SW480 (cell line): ENCODE measurements at regions not wholly inside any gene's neighbourhood (a gene's known extent, or its start where the extent isn't known, plus 50 kb on each side); places are given as distances from the start of the nearest gene placed in this dataset.

ENCODE experiments used
- DNase-seq: peaks from one replicate; pipeline ENCODE4 v3.0.0-alpha.2; 2016; ENCODE audit warnings: low spot score

- no peak for DNase-seq
Observed at GRCh38 chr3:180092889-180093288, 56.2 kb upstream of the PEX5L start.

DNA sequence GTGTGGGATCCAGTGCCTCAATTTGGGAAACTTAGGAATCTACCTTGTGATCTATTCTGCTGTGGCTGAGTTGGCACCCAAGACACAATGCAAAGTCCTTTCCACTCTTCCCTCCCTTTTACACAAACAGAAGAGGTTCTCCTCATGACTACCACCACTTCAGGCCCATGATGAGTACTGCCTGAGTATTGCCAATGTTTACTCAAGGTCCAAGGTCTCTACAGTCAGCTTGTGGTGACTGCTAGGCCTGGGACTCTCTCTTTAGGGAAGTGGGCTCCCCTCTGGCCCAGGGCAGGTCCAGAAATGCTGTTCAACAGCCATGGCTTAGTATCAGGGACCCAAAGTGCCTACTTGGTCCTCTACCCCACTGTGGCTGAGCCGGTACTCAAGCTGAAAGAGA lies 56.8 kb upstream of the PEX5L start:
- DNase-seq, result no peak

GRCh38 chr3:180097626-180098025 lies 60.9 kb upstream of the PEX5L start:
- no peak for DNase-seq

GRCh38 chr3:180102134-180102533 lies 65.4 kb upstream of the PEX5L start:
- no peak for DNase-seq

DNA sequence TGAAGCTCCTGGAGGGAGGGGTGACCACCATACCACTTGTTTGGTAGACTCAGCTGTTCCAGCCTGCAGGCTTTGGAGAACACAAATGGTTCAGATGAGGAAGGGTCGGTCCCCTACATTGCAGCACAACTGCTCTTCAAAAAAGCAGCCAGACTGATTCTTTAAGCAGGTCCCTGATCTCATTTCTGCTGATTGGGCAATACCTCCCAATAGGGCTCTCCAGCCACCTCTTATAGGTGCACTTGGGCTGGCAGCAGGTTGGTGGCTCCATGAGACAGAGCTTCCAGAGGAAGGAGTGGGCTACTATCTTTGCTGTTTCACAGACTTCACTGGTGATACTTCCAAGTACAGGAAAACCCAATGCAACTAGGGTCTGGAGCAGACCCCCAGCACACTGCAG lies 65.9 kb upstream of the PEX5L start:
- no peak for DNase-seq

GRCh38 chr3:180116203-180116602 lies 79.5 kb upstream of the PEX5L start:
- DNase-seq, result no peak

DNA sequence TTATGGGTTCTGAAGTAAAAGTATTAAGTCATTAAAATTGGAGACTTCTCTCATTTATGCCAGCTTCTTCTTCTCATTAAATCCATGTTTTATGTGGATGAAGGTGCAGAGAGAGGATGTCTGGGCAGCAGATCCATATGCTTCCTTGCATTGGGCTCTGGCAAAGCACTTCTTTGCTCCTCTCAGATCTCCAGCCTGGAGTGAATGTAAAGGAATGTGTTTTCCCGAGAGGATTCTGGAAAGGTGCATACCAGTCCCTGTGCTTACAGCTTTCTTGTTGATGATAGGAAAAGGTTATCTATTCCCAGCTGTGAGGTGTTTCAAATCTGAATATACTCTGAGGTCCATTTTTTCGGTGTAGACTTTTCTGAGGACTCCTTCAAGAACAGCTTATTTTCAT lies 79.9 kb upstream of the PEX5L start:
- no peak for DNase-seq

GRCh38 chr3:180117381-180118163 lies 80.8 kb upstream of the PEX5L start:
- no peak for DNase-seq

GRCh38 chr3:180119567-180119966 lies 82.8 kb upstream of the PEX5L start:
- no peak for DNase-seq

- DNase-seq, result no peak
Observed at GRCh38 chr3:180123928-180124327, 87.2 kb upstream of the PEX5L start.

- no peak for DNase-seq
Observed at GRCh38 chr3:180131169-180131568, 94.4 kb upstream of the PEX5L start.

DNA sequence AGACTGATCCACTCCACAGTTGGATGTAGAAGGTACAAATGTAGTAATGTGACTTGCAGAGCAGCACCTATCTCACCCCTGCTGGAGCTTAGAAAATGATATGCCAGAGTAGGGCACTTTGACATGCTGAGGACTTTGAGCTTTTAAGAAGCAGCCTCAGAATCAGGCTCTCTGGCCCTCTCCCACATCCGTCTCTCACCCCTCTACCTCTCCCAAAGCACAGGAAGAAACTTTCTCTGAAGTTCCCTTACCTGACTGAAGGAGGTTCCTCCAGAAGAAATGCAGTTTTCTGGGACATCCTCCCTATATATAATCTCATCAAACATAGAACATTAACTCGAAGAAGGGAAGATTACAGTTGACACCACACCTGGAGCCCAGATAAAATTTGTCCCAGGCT lies 98.4 kb upstream of the PEX5L start:
- DNase-seq, result no peak

GRCh38 chr3:180138871-180139270 lies 102.1 kb upstream of the PEX5L start:
- no peak for DNase-seq

DNA sequence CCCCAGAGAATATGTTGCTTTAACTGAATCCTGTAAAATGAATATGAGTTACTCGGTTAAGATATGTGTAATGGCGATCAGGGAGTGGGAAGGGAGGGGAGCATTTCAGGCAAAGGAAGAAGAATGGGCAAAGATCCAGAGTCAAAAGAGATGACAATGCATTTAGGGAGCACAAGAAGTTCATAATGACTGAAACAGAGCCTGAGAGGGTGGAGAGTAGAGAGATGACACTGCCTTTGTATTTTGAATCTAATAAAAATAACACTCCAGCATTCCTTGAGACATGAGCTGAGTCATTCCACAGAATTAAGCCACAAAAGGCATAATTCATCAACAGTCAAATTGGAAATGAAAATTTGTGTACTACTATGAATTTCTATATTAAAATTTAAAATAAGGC lies 105.3 kb upstream of the PEX5L start:
- DNase-seq, result no peak

DNA sequence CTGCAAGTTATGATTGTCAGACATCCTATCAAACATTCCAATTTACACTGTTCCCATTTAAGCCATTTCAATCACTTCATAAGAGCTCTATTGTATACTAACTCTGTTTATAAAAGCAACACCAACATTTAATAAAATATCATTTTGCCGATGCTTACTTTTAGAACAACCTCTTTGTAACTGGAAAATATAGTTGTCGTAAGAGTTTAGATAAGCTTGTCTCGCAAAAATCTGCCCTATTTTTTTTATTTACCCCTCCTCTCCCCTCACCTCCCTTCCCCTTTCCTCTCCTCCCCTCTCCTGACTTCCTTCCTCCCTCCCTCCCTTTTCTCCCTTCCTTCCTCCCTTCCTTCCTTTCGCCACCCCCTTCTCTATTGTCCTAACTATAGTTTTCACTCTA lies 105.7 kb upstream of the PEX5L start:
- DNase-seq, result no peak

DNA sequence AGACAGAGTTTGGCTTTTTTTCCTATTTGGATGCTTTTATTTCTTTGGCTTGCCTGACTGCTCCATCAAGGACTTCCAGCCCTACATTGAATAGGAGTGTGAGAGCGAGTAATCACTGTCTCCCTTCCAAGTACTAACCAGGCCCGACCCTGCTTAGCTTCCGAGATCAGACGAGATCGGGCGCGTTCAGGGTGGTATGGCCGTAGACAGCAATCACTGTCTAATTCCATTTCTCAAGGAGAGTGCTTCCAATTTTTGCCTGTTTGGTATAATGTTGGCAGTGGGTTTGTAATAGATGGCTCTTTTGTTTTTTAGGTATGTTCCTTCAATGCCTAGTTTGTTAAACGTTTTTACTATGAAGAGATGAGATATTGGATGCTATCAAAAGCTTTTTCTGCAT lies 125.0 kb upstream of the PEX5L start:
- no peak for DNase-seq

- DNase-seq, result no peak
Observed at GRCh38 chr3:180175572-180175971, 138.8 kb upstream of the PEX5L start.

GRCh38 chr3:180176059-180176458 lies 139.3 kb upstream of the PEX5L start:
- DNase-seq, result no peak

DNA sequence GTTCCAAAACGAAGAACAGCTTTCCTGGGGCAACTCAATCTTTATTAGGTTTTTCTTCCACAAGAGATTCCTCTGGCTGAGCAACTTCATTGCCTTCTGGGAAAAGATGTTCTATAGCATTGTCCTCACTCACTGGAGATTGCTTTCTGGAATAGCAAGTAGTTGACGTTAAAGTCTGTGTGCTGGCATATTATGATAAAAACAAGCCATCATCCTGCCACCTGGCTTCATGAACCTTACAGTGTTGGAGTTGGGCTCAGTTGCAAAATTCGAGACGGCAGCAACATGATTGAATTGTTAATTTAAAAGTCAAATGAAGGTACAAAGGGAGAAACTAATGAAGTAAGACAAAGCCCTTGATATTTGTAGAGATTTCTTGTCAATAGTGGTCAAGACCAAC lies 140.5 kb upstream of the PEX5L start:
- DNase-seq, result no peak

- no peak for DNase-seq
Observed at GRCh38 chr3:180179562-180179961, 142.8 kb upstream of the PEX5L start.

- DNase-seq, result no peak
Observed at GRCh38 chr3:180180795-180181194, 144.1 kb upstream of the PEX5L start.

DNA sequence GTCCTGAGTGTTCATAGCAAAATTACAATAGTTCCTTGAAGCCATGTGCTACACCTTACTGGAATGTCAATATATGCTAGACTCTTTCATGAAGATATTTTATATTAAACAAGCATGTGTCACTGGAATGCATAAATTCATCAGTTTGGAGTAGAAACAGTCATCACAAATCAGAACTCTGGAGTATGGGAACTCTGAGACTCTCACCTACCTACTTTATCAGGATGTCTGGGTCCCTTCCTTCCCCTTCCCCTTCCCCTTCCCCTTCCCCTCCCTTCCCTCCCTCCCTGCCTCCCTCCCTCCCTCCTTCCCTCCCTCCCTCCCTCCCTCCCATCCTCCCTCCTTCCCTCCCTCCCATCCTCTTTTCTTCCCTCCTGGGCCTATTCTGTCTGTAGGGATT lies 144.7 kb upstream of the PEX5L start:
- no peak for DNase-seq

- no peak for DNase-seq
Observed at GRCh38 chr3:180183346-180183745, 146.6 kb upstream of the PEX5L start.

DNA sequence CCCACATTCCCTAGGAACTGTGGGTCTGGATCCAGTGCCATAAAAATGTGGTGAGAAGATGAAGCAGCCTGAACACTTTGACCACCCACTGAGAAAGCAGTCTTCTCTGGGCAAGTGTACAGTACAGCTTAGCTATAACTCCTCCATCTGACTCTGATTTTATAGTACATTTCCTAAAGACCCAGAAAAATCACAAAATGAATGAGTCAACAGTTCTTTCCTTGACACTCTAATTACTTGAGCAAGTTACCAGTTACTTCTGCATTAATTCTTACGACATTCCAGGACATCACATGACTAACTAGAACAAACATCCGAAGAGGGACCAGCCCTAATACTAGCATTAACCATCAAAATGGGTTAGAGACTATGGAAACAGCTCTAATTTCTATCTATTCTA lies 148.1 kb upstream of the PEX5L start:
- DNase-seq, result no peak

DNA sequence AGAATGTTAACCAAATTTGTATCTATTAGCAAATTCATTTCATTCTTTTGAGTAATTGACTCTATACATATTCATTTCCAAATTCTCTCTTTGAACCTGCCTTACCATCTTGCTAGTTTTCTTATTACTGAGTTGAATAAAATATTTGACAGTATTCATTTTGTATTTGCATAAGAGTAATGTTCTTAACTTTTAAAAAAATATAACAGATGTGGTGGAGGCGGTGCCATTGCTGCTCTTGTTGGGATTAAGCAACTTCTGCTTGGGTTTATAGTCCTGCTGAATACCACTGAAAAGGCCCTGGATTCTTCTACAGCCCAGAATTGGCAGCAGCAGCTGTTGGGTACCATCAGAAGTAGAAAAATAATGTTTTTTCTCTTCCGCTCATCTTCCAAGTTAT lies 148.9 kb upstream of the PEX5L start:
- DNase-seq, result no peak
